ENCODE measurements at regions not wholly inside any gene's neighbourhood (a gene's known extent, or its start where the extent isn't known, plus 50 kb on each side); places are given as distances from the start of the nearest gene placed in this dataset.

- Histone ChIP-seq H3K9ac (ENCODE audit: control insufficient read depth, extremely low read depth, insufficient read depth, low read length) (no peak overlapping the region), H3K9me3 (ENCODE audit: control insufficient read depth, low read depth, low read length) (no peaks in the 10 kb centered on the region), H3K36me3 (ENCODE audit: control insufficient read depth in 2 of 2, extremely low read depth in 1 of 2, insufficient read depth in 2 of 2, low read length in 2 of 2) (no peaks in the 10 kb centered on the region), H3K27me3 (ENCODE audit: control insufficient read depth, extremely low read depth, insufficient read depth, low read length) (peaks cover under 1% of the 10 kb centered on the region), H3K27ac (ENCODE audit: control insufficient read depth, insufficient read depth, low read length) (no peak overlapping the region), H3K9me1 (ENCODE audit: control insufficient read depth, extremely low read depth, insufficient read depth, low read length) (no peaks in the 10 kb centered on the region), H2AFZ (ENCODE audit: control insufficient read depth, low read length) (no peak overlapping the region), H3K4me3 (ENCODE audit: control insufficient read depth in 2 of 3, extremely low read depth in 1 of 3, insufficient read depth in 2 of 3, low read depth in 1 of 3, low read length in 3 of 3) (no peak overlapping the region), H3K4me2 (ENCODE audit: control insufficient read depth, extremely low read depth, insufficient read depth, low read depth, low read length) (no peak overlapping the region), H3K4me1 (ENCODE audit: control insufficient read depth, extremely low read depth, insufficient read depth, low read length) (no peaks in the 10 kb centered on the region), H4K20me1 (ENCODE audit: control insufficient read depth, extremely low read depth, insufficient read depth, low read length) (no peaks in the 10 kb centered on the region), H3K79me2 (ENCODE audit: control insufficient read depth, insufficient read depth, low read length) (no peaks in the 10 kb centered on the region)
- DNase-seq (ENCODE audit: low read depth, low spot score) (no peak), FAIRE-seq (no peak)
- dilution Hi-C loops (cut with MboI; ENCODE audit: extremely low pct_ligation_motif_present, low sequenced_read_pairs), result no loop called here
- TF ChIP-seq EZH2 (IDR thresholded peaks at IDR 0.05; ENCODE audit: low read length), result no peak
- TF ChIP-seq, protein P1, sequence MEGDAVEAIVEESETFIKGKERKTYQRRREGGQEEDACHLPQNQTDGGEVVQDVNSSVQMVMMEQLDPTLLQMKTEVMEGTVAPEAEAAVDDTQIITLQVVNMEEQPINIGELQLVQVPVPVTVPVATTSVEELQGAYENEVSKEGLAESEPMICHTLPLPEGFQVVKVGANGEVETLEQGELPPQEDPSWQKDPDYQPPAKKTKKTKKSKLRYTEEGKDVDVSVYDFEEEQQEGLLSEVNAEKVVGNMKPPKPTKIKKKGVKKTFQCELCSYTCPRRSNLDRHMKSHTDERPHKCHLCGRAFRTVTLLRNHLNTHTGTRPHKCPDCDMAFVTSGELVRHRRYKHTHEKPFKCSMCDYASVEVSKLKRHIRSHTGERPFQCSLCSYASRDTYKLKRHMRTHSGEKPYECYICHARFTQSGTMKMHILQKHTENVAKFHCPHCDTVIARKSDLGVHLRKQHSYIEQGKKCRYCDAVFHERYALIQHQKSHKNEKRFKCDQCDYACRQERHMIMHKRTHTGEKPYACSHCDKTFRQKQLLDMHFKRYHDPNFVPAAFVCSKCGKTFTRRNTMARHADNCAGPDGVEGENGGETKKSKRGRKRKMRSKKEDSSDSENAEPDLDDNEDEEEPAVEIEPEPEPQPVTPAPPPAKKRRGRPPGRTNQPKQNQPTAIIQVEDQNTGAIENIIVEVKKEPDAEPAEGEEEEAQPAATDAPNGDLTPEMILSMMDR (optimal IDR thresholded peaks at IDR 0.05 in 1 of 3, IDR thresholded peaks at IDR 0.05 in 1 of 3, conservative IDR thresholded peaks at IDR 0.05 in 1 of 3; ENCODE audit: extremely low read depth in 1 of 3, insufficient read depth in 2 of 3, low read length in 3 of 3), result no peak
Measured at GRCh38 chr5:57626703-57627102, 144.1 kb upstream of the ACTBL2 start.

GRCh38 chr5:57621624-57622023, 139.0 kb upstream of the ACTBL2 start:
- H3K9me3 ChIP-seq (ENCODE audit: control insufficient read depth, low read depth, low read length), result no peaks in the 10 kb centered on the region
- H3K4me1 ChIP-seq (ENCODE audit: control insufficient read depth, extremely low read depth, insufficient read depth, low read length), result no peaks in the 10 kb centered on the region
- dilution Hi-C loops (cut with MboI; ENCODE audit: extremely low pct_ligation_motif_present, low sequenced_read_pairs), result no loop called here
- H3K4me3 ChIP-seq (ENCODE audit: control insufficient read depth in 2 of 3, extremely low read depth in 1 of 3, insufficient read depth in 2 of 3, low read depth in 1 of 3, low read length in 3 of 3), result no peak overlapping the region
- H3K27me3 ChIP-seq (ENCODE audit: control insufficient read depth, extremely low read depth, insufficient read depth, low read length), result peaks cover 8% of the 10 kb centered on the region
- no peak overlapping the region for H3K9ac ChIP-seq (ENCODE audit: control insufficient read depth, extremely low read depth, insufficient read depth, low read length)
- DNase-seq (ENCODE audit: low read depth, low spot score) (no peak), FAIRE-seq (no peak)
- no peak overlapping the region for H3K27ac ChIP-seq (ENCODE audit: control insufficient read depth, insufficient read depth, low read length)
- TF ChIP-seq, protein P1 (optimal IDR thresholded peaks at IDR 0.05 in 1 of 3, IDR thresholded peaks at IDR 0.05 in 1 of 3, conservative IDR thresholded peaks at IDR 0.05 in 1 of 3; ENCODE audit: extremely low read depth in 1 of 3, insufficient read depth in 2 of 3, low read length in 3 of 3), result no peak
- TF ChIP-seq EZH2 (IDR thresholded peaks at IDR 0.05; ENCODE audit: low read length), result no peak
- H4K20me1 ChIP-seq (ENCODE audit: control insufficient read depth, extremely low read depth, insufficient read depth, low read length), result no peaks in the 10 kb centered on the region
- no peak overlapping the region for H2AFZ ChIP-seq (ENCODE audit: control insufficient read depth, low read length)
- H3K36me3 ChIP-seq (ENCODE audit: control insufficient read depth in 2 of 2, extremely low read depth in 1 of 2, insufficient read depth in 2 of 2, low read length in 2 of 2), result no peaks in the 10 kb centered on the region
- no peaks in the 10 kb centered on the region for H3K79me2 ChIP-seq (ENCODE audit: control insufficient read depth, insufficient read depth, low read length)
- no peak overlapping the region for H3K4me2 ChIP-seq (ENCODE audit: control insufficient read depth, extremely low read depth, insufficient read depth, low read depth, low read length)
- no peaks in the 10 kb centered on the region for H3K9me1 ChIP-seq (ENCODE audit: control insufficient read depth, extremely low read depth, insufficient read depth, low read length)
